GM12878 (cell line): ENCODE measurements at regions not wholly inside any gene's neighbourhood (a gene's known extent, or its start where the extent isn't known, plus 50 kb on each side); places are given as distances from the start of the nearest gene placed in this dataset.

Experiments
- ATAC-seq: fragments of 200-7000 bp; cut with Tn5 transposase; 3 replicates; pipeline ENCODE4 v1.9.1; 2020; ENCODE audit warnings: mild to moderate bottlenecking, moderate library complexity
- BruUV-seq: library from RNA; stranded (reverse); fragments of 400-500 nt; replicated peaks from 2 replicates; lab custom pipeline; 2021; lab: Mats Ljungman, UMichigan
- CTCF ChIA-PET: fragments of 300-600 bp; sonication (Branson Sonifier 250); formaldehyde crosslinking; extraction: SDS; loops from one replicate; lab custom pipeline; 2021; ENCODE audit warnings: inconsistent platforms; lab: Yijun Ruan, JAX
- POLR2A ChIA-PET: fragments of 350-600 bp; formaldehyde crosslinking; extraction: SDS; loops from one replicate; lab custom pipeline; 2021; ENCODE audit warnings: inconsistent platforms; lab: Charles Lee
- RAD21 ChIA-PET: fragments of 300-600 bp; sonication (Branson Sonifier 250); formaldehyde crosslinking; loops from one replicate; lab custom pipeline; 2023; ENCODE audit warnings: antibody characterized with exemption; ENCODE audit not compliant: unreplicated experiment; lab: Charles Lee
- SMC1A ChIA-PET: fragments of 300-600 bp; sonication (Branson Sonifier 250); formaldehyde crosslinking; loops from one replicate; lab custom pipeline; 2023; ENCODE audit not compliant: unreplicated experiment, uncharacterized antibody; lab: Charles Lee
- DNase-seq: peaks from one replicate; pipeline ENCODE4 v3.0.0-alpha.2; 2011; ENCODE audit warnings: low read depth, low spot score
- FAIRE-seq: peaks from 3 replicates; lab custom pipeline; 2011; peaks lifted over from hg19 to GRCh38; lab: Jason Lieb, UNC
- H2AFZ ChIP-seq: 2 replicates; pipeline ENCODE4 v1.6.0; 2011; ENCODE audit warnings: low read depth, low read length, control low read depth; ENCODE audit not compliant: control insufficient read depth
- H3K27ac ChIP-seq: 2 replicates; pipeline ENCODE4 v1.5.1; 2011; ENCODE audit warnings: control low read depth; ENCODE audit not compliant: control insufficient read depth, insufficient read depth
- H3K27me3 ChIP-seq, 2 experiments: replicated peaks in 1 of 2; 2 replicates each; pipeline versions ENCODE4 v1.6.0 to v1.6.1; 2011; ENCODE audit warnings: low read length in 1 of 2; ENCODE audit not compliant: control insufficient read depth in 2 of 2, insufficient read depth in 2 of 2
- H3K36me3 ChIP-seq, 2 experiments: 2 replicates each; pipeline ENCODE4 v1.5.1; 2011; ENCODE audit warnings: low read length in 1 of 2; ENCODE audit not compliant: control insufficient read depth in 2 of 2, insufficient read depth in 2 of 2
- H3K4me1 ChIP-seq: 2 replicates; pipeline ENCODE4 v1.6.1; 2011; ENCODE audit warnings: mild to moderate bottlenecking, low read length, moderate library complexity, mixed read lengths; ENCODE audit not compliant: control insufficient read depth, insufficient read depth
- H3K4me2 ChIP-seq: 2 replicates; pipeline ENCODE4 v1.6.0; 2011; ENCODE audit warnings: control low read depth; ENCODE audit not compliant: control insufficient read depth, insufficient read depth
- H3K4me3 ChIP-seq: fragments of 200-600 bp; sonication (generic); 2 replicates; pipeline ENCODE4 v1.5.1; 2016
- H3K79me2 ChIP-seq: 2 replicates; pipeline ENCODE4 v1.6.0; 2011; ENCODE audit warnings: low read length; ENCODE audit not compliant: control insufficient read depth, insufficient read depth
- H3K9ac ChIP-seq: 2 replicates; pipeline ENCODE4 v1.8.0; 2011; ENCODE audit warnings: low read length, control low read depth, mixed read lengths; ENCODE audit not compliant: control insufficient read depth, insufficient read depth
- H3K9me3 ChIP-seq: replicated peaks from 3 replicates; pipeline ENCODE4 v1.5.1; 2011; ENCODE audit warnings: mild to moderate bottlenecking, low read length; ENCODE audit not compliant: control insufficient read depth, insufficient read depth
- H4K20me1 ChIP-seq: 2 replicates; pipeline ENCODE4 v1.6.0; 2011; ENCODE audit not compliant: control insufficient read depth, insufficient read depth
- BCLAF1 ChIP-seq: fragments of 450-650 bp; IDR thresholded peaks from 2 replicates; pipeline ENCODE4 v1.6.1; 2017; ENCODE audit warnings: antibody characterized with exemption, mild to moderate bottlenecking, moderate library complexity
- CBFB ChIP-seq: IDR thresholded peaks from 2 replicates; pipeline ENCODE4 v1.6.1; 2016; ENCODE audit warnings: antibody characterized with exemption, low read depth
- EZH2 ChIP-seq: IDR thresholded peaks from 2 replicates; pipeline ENCODE4 v1.6.1; 2012; ENCODE audit warnings: low read depth, mild to moderate bottlenecking, control low read depth, inconsistent platforms, low read length, borderline replicate concordance; ENCODE audit not compliant: control insufficient read depth
- GATAD2B ChIP-seq: fragments of 450-650 bp; conservative IDR thresholded peaks from 2 replicates; pipeline ENCODE4 v1.6.1; 2017; ENCODE audit warnings: low read depth, mild to moderate bottlenecking, moderate library complexity
- RCOR1 ChIP-seq: conservative IDR thresholded peaks from 2 replicates; pipeline ENCODE4 v1.6.1; 2012; ENCODE audit warnings: low read depth, low read length, improper control_type of control experiment
- TBL1XR1 ChIP-seq: IDR thresholded peaks from 2 replicates; pipeline ENCODE4 v1.6.1; 2012; ENCODE audit warnings: low read depth, low read length, improper control_type of control experiment
- TCF12 ChIP-seq: IDR thresholded peaks from 2 replicates; pipeline ENCODE4 v1.6.1; 2011; ENCODE audit warnings: low read depth, mild to moderate bottlenecking, low read length
- WGBS: methylation state at CpG from one replicate; pipeline ENCODE4 v1.1.6; 2016; ENCODE audit warnings: low lambda C conversion rate; ENCODE audit not compliant: insufficient replicate concordance, insufficient coverage; ENCODE audit errors: missing lambda C conversion rate; 5-methylcytosine and 5-hydroxymethylcytosine counted together
- in situ Hi-C: fragments of 300-500 bp; cut with MboI; formaldehyde crosslinking; loops from 9 replicates; pipeline ENCODE4 v1.14.3; 2018; ENCODE audit warnings: mixed read lengths
- intact Hi-C: fragments of 100-400 bp; cut with micrococcal nuclease; formaldehyde crosslinking; loops from one replicate; pipeline ENCODE4 v1.14.2; 2022; ENCODE audit not compliant: unreplicated experiment

GRCh38 chr18:61091379-61091778, 241.9 kb upstream of the CDH20 start:
- in situ Hi-C loops: loop anchor here (10.0 kb wide), 1 partner anchor 403 kb away; no protein-coding TSS in a partner anchor
- no peak overlapping the region for H3K27ac ChIP-seq
- CTCF ChIA-PET: no interaction called here

More at GRCh38 chr18:61091379-61091778, 241.9 kb upstream of the CDH20 start:
- Histone ChIP-seq H3K79me2 (no peaks in the 10 kb centered on the region), H3K9me3 (no peaks in the 10 kb centered on the region), H2AFZ (no peak overlapping the region), H3K36me3 (no peaks in the 10 kb centered on the region), H4K20me1 (no peaks in the 10 kb centered on the region), H3K4me2 (no peak overlapping the region), H3K4me1 (no peaks in the 10 kb centered on the region), H3K9ac (no peak overlapping the region), H3K4me3 (no peak overlapping the region)
- no peak for FAIRE-seq
- BruUV-seq: no TSS peak
- RAD21 ChIA-PET: no interaction called here
- ATAC-seq: no peak
- WGBS: 0% methylated on average over 1 of the region's 1 CpG
- intact Hi-C loops: loop anchor here (5.0 kb wide), 1 partner anchor 1041 kb away; no protein-coding TSS in a partner anchor
- no peak for TF ChIP-seq GATAD2B
- TF ChIP-seq EZH2: no peak
- TF ChIP-seq TCF12: no peak
- TF ChIP-seq CBFB: no peak
- TF ChIP-seq TBL1XR1: no peak
- no peak for TF ChIP-seq BCLAF1
- TF ChIP-seq RCOR1: no peak
- TF ChIP-seq, all 136 proteins: peak for 0
- ChIA-PET SMC1A (interaction anchor here (1.1 kb wide), 1 partner anchor 411 kb away, joined by 3 read pairs; no protein-coding TSS in a partner anchor), POLR2A (no interaction called here)
- no peak for DNase-seq
- no peaks in the 10 kb centered on the region; a peak in 1 of 4 replicates for H3K27me3 ChIP-seq
